ENCODE measurements at regions not wholly inside any gene's neighbourhood (a gene's known extent, or its start where the extent isn't known, plus 50 kb on each side); places are given as distances from the start of the nearest gene placed in this dataset.

DNA sequence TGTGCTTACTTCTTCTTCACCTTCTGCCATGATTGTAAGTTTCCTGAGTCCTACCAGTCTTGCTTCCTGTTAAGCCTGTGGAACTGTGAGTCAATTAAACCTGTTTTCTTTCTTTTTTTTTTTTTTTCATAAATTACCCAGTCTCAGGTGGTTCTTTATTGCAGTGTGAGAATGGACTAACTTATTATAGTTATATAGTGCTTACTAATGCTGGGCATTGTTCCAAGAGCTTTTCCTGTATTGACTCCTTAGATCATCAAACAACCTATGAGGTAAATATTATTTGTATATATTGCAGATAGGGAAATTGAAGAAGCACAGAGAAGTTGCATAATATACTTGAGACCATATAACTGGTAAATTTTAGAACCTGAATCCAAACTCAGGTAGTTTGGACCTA is 98.1 kb downstream of the MBL2 start:
- H3K4me3 ChIP-seq = no peak overlapping the region
- no peak for ATAC-seq (ENCODE audit: low FRiP score in 2 of 2)
- no peaks in the 10 kb centered on the region for H3K4me1 ChIP-seq
- no peaks in the 10 kb centered on the region for H3K36me3 ChIP-seq
- H3K9me3 ChIP-seq = no peaks in the 10 kb centered on the region
- no peaks in the 10 kb centered on the region for H3K27me3 ChIP-seq
- no peak overlapping the region for H3K27ac ChIP-seq
- TF ChIP-seq, protein P1, sequence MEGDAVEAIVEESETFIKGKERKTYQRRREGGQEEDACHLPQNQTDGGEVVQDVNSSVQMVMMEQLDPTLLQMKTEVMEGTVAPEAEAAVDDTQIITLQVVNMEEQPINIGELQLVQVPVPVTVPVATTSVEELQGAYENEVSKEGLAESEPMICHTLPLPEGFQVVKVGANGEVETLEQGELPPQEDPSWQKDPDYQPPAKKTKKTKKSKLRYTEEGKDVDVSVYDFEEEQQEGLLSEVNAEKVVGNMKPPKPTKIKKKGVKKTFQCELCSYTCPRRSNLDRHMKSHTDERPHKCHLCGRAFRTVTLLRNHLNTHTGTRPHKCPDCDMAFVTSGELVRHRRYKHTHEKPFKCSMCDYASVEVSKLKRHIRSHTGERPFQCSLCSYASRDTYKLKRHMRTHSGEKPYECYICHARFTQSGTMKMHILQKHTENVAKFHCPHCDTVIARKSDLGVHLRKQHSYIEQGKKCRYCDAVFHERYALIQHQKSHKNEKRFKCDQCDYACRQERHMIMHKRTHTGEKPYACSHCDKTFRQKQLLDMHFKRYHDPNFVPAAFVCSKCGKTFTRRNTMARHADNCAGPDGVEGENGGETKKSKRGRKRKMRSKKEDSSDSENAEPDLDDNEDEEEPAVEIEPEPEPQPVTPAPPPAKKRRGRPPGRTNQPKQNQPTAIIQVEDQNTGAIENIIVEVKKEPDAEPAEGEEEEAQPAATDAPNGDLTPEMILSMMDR (IDR thresholded peaks at IDR 0.05) = no peak
- TF ChIP-seq EP300 (IDR thresholded peaks at IDR 0.05) (no peak), POLR2AphosphoS5 (IDR thresholded peaks at IDR 0.05) (no peak), POLR2A (IDR thresholded peaks at IDR 0.05) (no peak)
- DNase-seq = no peak

DNA sequence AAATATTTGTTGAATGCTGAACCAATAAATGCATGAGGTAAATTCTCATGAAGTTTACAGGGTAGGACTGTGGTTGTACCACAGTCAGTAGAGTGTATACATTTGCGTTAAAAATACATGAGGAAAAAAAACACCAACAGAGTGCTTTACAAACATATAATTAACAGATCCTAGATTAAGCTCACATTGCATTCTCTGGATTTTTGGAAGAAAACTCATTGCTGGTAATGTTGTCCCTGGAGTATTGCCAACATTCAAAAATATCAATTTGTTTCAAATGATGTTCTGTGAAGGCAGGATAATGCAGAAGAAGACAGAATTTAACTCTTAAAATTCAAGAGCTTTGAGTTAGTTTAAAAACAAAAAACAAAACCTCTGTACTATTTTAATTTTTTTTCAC is 95.5 kb downstream of the MBL2 start:
- no peak for ATAC-seq (ENCODE audit: low FRiP score in 2 of 2)
- 81 to 85% methylated on average over 1 of the region's 1 CpG for WGBS, 2 donors

DNA sequence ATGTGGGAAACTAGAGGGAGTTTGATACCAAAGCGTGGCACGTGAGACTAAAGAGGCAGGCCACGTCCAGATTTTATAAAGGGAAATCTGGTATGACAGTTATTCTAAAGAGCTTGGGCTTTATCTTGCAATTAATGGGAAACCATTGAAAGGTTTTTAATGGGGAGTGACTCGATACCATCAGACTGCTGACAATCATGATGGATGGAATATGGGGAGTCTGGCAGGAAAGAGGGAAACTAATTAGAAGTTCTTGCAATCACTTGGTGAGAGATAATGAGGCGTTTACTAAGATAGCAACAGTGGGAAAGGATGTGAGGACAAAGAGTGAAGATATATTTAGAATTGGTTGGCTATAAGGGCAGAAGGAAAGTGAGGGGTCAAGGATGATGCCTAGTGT is 94.0 kb downstream of the MBL2 start:
- H3K9me3 ChIP-seq = no peaks in the 10 kb centered on the region
- 64 to 78% methylated on average over 5 of the region's 5 CpGs for WGBS, 2 donors
- no peak overlapping the region for H3K4me3 ChIP-seq
- no peak for DNase-seq
- ATAC-seq (ENCODE audit: low FRiP score in 2 of 2) = no peak
- H3K4me1 ChIP-seq = no peaks in the 10 kb centered on the region
- no peaks in the 10 kb centered on the region for H3K36me3 ChIP-seq
- no peak overlapping the region for H3K27ac ChIP-seq
- H3K27me3 ChIP-seq = no peaks in the 10 kb centered on the region
- no peak for TF ChIP-seq POLR2A (IDR thresholded peaks at IDR 0.05)
- TF ChIP-seq, protein P1 (IDR thresholded peaks at IDR 0.05) = no peak
- no peak for TF ChIP-seq POLR2AphosphoS5 (IDR thresholded peaks at IDR 0.05)
- no peak for TF ChIP-seq EP300 (IDR thresholded peaks at IDR 0.05)

More for the DNA sequence above, 95.5 kb downstream of the MBL2 start:
- H3K27ac ChIP-seq = no peak overlapping the region
- H3K9me3 ChIP-seq = no peaks in the 10 kb centered on the region
- TF ChIP-seq POLR2AphosphoS5 (IDR thresholded peaks at IDR 0.05) = no peak
- no peak for TF ChIP-seq EP300 (IDR thresholded peaks at IDR 0.05)
- TF ChIP-seq POLR2A (IDR thresholded peaks at IDR 0.05) = no peak
- TF ChIP-seq, protein P1 (IDR thresholded peaks at IDR 0.05) = no peak
- no peak for DNase-seq
- H3K27me3 ChIP-seq = no peaks in the 10 kb centered on the region
- H3K36me3 ChIP-seq = no peaks in the 10 kb centered on the region
- H3K4me3 ChIP-seq = no peak overlapping the region
- H3K4me1 ChIP-seq = no peaks in the 10 kb centered on the region

DNA sequence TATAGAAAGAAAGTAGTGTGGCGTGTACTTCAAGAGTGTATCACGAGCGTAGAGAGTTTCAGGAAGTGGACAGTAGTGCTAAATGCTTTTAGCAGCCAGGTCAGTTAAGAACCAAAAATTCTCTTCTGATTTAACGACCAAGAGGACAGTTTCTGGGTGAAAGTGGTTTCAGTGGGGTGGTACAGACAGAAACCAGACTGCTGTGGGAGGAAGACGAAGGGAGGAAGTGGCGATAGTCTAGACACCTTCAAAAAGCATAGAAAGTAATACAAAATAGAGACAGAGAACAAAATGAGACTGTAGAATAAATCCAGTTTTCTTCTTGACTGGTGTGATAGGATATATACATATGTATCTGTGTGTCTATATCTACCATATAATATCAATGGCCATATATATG is 93.5 kb downstream of the MBL2 start:
- H3K27ac ChIP-seq = no peak overlapping the region
- ATAC-seq (ENCODE audit: low FRiP score in 2 of 2) (no peak), DNase-seq (no peak)
- no peaks in the 10 kb centered on the region for H3K9me3 ChIP-seq
- no peaks in the 10 kb centered on the region for H3K36me3 ChIP-seq
- H3K4me3 ChIP-seq = no peak overlapping the region
- no peaks in the 10 kb centered on the region for H3K4me1 ChIP-seq
- H3K27me3 ChIP-seq = no peaks in the 10 kb centered on the region
- 72% methylated on average over 6 of the region's 6 CpGs for WGBS, 2 donors
- TF ChIP-seq EP300 (IDR thresholded peaks at IDR 0.05) (no peak), POLR2AphosphoS5 (IDR thresholded peaks at IDR 0.05) (no peak), POLR2A (IDR thresholded peaks at IDR 0.05) (no peak)
- TF ChIP-seq, protein P1 (IDR thresholded peaks at IDR 0.05) = no peak

DNA sequence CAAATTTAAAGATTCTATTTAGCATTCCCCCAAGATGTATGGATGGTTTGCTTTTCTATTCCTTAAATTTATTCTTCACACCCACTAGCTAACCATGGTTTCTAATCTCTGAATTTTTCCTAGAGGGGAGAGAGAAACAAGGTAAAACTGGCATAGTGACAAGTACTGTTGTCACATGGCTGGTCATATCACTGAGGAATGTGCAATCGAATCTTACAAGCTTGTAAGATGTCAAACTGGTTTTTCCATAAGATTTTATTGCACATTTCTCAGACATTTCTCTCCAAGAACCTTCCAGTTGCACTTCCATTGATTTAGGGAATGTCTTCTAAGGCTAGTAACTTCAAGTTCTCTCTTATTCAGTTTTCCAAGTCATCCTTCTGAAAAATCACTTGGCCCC is 89.8 kb downstream of the MBL2 start:
- ATAC-seq (ENCODE audit: low FRiP score in 2 of 2) (no peak), DNase-seq (no peak)
- 42 to 69% methylated on average over 1 of the region's 1 CpG for WGBS, 2 donors
- H3K4me1 ChIP-seq = no peaks in the 10 kb centered on the region
- no peaks in the 10 kb centered on the region for H3K9me3 ChIP-seq
- H3K36me3 ChIP-seq = no peaks in the 10 kb centered on the region
- TF ChIP-seq POLR2AphosphoS5 (IDR thresholded peaks at IDR 0.05) (no peak), POLR2A (IDR thresholded peaks at IDR 0.05) (no peak), EP300 (IDR thresholded peaks at IDR 0.05) (no peak)
- TF ChIP-seq, protein P1 (IDR thresholded peaks at IDR 0.05) = no peak
- no peaks in the 10 kb centered on the region for H3K27me3 ChIP-seq
- H3K4me3 ChIP-seq = no peak overlapping the region
- no peak overlapping the region for H3K27ac ChIP-seq

Measured in upper lobe of left lung (tissue), 6 donors.